ENCODE measurements at regions not wholly inside any gene's neighbourhood (a gene's known extent, or its start where the extent isn't known, plus 50 kb on each side); places are given as distances from the start of the nearest gene placed in this dataset.

- TF ChIP-seq, protein P1, sequence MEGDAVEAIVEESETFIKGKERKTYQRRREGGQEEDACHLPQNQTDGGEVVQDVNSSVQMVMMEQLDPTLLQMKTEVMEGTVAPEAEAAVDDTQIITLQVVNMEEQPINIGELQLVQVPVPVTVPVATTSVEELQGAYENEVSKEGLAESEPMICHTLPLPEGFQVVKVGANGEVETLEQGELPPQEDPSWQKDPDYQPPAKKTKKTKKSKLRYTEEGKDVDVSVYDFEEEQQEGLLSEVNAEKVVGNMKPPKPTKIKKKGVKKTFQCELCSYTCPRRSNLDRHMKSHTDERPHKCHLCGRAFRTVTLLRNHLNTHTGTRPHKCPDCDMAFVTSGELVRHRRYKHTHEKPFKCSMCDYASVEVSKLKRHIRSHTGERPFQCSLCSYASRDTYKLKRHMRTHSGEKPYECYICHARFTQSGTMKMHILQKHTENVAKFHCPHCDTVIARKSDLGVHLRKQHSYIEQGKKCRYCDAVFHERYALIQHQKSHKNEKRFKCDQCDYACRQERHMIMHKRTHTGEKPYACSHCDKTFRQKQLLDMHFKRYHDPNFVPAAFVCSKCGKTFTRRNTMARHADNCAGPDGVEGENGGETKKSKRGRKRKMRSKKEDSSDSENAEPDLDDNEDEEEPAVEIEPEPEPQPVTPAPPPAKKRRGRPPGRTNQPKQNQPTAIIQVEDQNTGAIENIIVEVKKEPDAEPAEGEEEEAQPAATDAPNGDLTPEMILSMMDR (conservative IDR thresholded peaks at IDR 0.05; ENCODE audit: low read depth, low read length): no peak
- TF ChIP-seq EZH2 (IDR thresholded peaks at IDR 0.05; ENCODE audit: low read length, unreplicated experiment): no peak
Observed at GRCh38 chr6:93120154-93120742, 299.1 kb downstream of the EPHA7 start.

All from PC-3 (cell line).